GM20000 (cell line): ENCODE measurements at regions not wholly inside any gene's neighbourhood (a gene's known extent, or its start where the extent isn't known, plus 50 kb on each side); places are given as distances from the start of the nearest gene placed in this dataset.

Experiments
- DNase-seq: peaks from one replicate; pipeline ENCODE4 v3.0.0; 2012; ENCODE audit warnings: low spot score
- TF ChIP-seq, protein P1 (sequence below): IDR thresholded peaks from 2 replicates; pipeline ENCODE4 v1.5.1; 2012; ENCODE audit warnings: mild to moderate bottlenecking, control low read depth; ENCODE audit errors: extremely low read depth, missing control alignments

DNA sequence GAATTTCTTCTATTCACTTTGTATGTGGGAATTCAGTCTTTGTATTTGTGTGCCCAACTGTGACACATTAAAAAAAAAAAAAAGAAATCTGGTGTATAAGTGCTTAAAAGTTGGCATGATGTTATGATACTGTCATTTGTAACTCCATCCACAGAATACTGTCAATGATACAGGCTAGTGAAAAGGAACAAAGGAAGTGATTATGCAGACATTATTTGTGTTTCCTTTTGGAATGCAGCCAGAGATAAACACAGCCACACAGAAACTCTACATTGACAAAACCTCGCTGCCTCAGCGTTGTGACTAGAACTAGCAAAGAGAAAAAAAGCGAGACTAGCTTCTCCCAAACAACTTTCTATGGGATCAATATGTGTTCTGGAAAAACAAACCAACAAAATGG lies 519.2 kb upstream of the AGTR1 start:
- TF ChIP-seq, protein P1, sequence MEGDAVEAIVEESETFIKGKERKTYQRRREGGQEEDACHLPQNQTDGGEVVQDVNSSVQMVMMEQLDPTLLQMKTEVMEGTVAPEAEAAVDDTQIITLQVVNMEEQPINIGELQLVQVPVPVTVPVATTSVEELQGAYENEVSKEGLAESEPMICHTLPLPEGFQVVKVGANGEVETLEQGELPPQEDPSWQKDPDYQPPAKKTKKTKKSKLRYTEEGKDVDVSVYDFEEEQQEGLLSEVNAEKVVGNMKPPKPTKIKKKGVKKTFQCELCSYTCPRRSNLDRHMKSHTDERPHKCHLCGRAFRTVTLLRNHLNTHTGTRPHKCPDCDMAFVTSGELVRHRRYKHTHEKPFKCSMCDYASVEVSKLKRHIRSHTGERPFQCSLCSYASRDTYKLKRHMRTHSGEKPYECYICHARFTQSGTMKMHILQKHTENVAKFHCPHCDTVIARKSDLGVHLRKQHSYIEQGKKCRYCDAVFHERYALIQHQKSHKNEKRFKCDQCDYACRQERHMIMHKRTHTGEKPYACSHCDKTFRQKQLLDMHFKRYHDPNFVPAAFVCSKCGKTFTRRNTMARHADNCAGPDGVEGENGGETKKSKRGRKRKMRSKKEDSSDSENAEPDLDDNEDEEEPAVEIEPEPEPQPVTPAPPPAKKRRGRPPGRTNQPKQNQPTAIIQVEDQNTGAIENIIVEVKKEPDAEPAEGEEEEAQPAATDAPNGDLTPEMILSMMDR, result no peak
- DNase-seq, result no peak

DNA sequence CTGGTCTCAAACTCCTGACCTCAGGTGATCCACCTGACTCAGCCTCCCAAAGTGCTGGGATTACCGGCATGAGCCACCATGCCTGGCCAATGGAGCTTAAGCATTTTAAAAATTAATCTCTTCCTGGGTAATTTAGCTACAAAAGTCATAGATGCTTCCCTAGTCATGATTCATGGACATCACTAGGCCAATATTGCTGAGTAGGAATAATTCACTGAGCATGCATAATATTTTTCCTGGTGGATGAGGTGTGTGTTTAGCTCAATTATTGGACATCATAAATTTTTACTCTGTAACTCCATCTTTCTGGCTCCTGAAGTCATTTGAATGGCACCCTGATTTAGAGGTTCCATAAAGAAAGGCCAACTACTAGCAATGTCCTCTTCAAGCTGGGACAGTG lies 512.9 kb upstream of the AGTR1 start:
- TF ChIP-seq, protein P1, result no peak
- no peak for DNase-seq

DNA sequence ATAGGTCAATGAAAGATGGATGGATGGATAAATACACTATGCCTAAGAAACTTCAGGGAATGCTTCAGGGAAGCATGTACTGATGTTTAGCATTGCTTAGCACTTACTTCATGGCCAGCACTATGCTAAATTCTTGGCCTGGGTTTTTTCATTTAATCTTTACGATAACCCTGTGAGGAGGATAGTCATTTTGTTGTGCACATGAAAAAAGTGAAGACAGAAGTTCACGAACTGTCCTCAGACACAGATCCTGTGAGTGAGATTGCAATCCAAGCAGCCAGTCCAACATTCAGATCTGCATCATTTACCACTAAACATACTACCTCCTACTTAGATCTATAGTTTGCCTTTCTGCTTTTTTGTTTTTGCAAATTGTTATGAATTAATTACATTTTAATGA lies 510.8 kb upstream of the AGTR1 start:
- no peak for DNase-seq
- TF ChIP-seq, protein P1, result no peak

DNA sequence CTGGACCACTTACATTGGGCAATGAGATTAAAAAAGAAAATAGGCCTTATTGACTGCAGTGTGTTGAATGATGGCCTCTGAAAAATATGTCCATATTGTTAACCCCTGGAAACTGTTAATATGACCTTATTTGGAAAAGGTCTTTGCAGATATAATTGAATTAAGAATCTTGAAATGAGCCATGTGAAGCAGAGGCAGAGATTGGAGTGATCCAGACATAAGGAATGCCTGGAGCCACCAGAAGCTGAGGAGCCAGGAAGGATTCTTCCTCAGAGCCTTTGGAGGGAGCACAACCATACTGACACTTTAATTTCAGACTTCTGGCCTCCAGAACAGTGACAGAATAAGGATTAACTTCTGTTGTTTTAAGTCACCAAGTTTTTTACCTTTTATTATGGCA lies 510.4 kb upstream of the AGTR1 start:
- no peak for DNase-seq
- TF ChIP-seq, protein P1, result no peak

DNA sequence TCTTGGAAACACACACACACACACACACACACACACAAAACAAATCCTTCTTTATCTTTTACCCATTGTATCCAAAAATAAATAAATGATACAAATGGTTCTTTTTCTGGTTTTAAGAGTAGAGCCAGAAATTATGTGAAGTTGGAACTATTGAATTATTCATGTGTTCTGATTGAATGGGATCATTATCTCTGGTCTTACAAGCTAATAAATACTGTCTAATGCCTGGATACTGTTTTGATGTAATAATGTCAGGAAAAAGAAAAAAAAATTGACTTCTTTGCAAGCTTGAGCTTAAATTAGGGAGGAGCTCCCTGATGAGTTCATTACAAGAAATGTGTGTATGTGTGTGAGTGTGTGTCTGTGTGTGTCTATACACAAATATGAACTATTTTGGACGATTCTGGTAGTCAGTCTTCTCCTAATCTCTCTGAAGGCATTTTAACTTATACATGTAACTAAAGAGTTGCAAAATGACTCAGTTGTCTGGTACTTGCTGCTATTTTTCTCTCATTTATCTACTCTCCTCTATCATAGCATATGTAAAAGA lies 507.2 kb upstream of the AGTR1 start:
- TF ChIP-seq, protein P1, result no peak
- no peak for DNase-seq

DNA sequence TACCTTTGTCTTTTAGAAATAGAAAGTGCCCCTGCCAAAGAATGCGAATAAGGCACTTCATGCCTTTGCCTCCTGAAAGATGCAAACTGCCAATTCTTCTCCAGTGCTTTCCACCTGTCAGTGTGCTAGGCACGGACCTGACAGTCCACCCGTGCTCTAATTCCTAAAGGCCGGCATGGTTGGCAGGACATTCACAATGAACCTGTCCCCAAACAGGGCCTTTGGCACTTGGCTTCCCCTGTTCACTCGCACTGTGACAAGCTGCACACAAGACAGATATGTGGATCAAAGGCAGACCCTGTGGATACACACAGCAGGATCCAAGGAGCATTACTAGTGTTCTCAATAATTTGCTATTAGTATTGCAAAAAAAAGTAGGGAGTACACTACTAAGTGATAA lies 505.7 kb upstream of the AGTR1 start:
- TF ChIP-seq, protein P1, result no peak
- DNase-seq, result no peak

DNA sequence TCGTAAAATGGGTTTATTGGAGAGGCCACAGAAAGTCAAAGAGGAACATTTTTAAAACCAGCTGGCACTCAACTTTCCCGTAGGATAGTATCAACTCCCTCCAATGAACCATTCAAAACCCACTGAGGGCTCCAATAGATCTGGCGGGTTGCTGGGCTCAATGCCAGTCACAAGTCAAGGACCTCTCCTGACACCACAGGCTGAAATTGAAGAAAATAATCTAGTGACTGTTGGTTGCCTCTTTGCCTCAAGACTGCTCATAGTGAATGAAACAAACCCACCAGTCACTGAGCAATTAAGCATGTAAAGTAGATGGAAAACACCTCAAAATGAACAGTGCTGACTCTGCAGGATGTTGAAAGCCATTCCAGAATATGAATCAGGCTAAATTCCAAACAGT lies 500.6 kb upstream of the AGTR1 start:
- no peak for DNase-seq
- TF ChIP-seq, protein P1, result no peak
